ENCODE measurements at regions not wholly inside any gene's neighbourhood (a gene's known extent, or its start where the extent isn't known, plus 50 kb on each side); places are given as distances from the start of the nearest gene placed in this dataset.
"Not testable (repeated sequence)": the region's sequence is repeated elsewhere in the genome, so short reads cannot be mapped to it uniquely, and the experiment has no call there.

- no peak for DNase-seq
- ATAC-seq, result no peak
- intact Hi-C loops (cut with DNase I), result no loop called here
Measured at GRCh38 chr13:52932649-52933048, 84.2 kb upstream of the PCDH8 start.

GRCh38 chr13:52931539-52932431 is 83.3 kb upstream of the PCDH8 start:
- DNase-seq (no peak), ATAC-seq (no peak)
- intact Hi-C loops (cut with DNase I), result no loop called here

GRCh38 chr13:52931131-52931530 is 82.7 kb upstream of the PCDH8 start:
- intact Hi-C loops (cut with DNase I), result no loop called here
- DNase-seq, result no peak
- ATAC-seq, result no peak

DNA sequence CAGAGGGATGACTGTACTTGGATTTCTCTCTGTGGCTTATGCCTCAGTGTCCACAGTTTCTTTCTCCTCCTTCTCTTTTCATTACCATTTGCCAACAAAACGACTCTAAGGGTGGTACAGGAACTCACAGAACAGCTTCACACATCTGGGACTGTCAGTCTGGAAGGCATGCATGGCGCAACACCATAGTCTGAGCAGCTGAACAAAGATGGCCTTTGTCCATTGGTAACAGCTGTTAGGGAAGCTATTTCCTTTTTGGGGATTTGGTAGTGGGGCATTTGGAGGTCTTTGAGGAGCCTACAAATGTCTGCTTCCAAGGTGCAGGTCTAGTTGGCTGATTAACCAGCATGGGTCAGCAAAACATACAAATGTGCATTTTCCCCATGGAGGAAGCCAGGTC is 81.4 kb upstream of the PCDH8 start:
- DNase-seq (no peak), ATAC-seq (no peak)
- intact Hi-C loops (cut with DNase I), result no loop called here

- DNase-seq (no peak), ATAC-seq (no peak)
- intact Hi-C loops (cut with DNase I), result no loop called here
Measured at GRCh38 chr13:52926971-52927370, 78.5 kb upstream of the PCDH8 start.

DNA sequence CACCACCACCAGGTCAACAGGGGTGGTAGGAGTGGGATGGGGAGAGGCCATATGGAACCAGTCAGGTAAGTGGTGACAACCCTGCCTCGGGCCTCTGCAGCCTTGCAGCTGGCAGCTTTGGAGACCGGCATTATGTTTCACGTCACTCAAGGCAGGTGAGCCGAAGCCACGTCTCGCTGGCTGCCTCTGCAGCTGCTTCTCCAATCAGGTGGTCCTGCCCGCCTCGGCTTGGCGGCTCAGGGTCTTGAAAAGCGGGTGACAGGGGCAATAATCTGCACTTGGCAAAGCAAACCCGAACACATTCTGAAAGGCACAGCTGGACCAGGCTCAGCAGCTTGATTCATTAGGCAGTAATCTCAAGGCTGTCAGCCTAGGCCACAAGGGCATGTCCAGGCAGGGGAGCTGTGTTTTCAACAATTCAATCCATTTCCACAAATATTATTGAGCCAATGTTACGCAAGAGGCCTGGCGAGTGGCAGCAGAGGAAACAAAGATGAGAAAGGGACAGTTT is 77.4 kb upstream of the PCDH8 start:
- DNase-seq, result peak; percentile 43
- intact Hi-C loops (cut with DNase I), result no loop called here
- ATAC-seq, result peak; percentile 57 to 66

DNA sequence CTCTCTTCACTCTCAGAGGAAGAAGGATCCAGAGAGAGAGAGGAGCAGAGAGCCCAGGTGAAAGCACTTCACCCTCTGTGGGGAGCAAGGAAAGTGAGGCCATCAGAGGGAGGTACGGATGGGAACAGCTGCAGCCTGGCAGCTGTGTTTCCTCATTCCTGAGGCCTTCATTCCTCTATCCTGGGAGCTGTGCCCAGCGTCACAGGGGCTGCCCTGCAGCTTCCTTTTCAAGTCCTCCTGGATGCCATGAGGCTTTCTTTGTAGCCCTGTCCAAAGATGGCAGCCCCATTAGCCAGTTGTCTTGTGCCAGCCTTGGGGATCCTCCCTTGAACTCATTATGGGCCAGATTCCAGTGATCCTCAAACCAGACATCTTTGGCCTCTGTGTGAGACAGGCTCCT is 76.8 kb upstream of the PCDH8 start:
- ATAC-seq, result peak in 1 of 2 donors; percentile 67
- intact Hi-C loops (cut with DNase I), result no loop called here
- peak; percentile 23 for DNase-seq

DNA sequence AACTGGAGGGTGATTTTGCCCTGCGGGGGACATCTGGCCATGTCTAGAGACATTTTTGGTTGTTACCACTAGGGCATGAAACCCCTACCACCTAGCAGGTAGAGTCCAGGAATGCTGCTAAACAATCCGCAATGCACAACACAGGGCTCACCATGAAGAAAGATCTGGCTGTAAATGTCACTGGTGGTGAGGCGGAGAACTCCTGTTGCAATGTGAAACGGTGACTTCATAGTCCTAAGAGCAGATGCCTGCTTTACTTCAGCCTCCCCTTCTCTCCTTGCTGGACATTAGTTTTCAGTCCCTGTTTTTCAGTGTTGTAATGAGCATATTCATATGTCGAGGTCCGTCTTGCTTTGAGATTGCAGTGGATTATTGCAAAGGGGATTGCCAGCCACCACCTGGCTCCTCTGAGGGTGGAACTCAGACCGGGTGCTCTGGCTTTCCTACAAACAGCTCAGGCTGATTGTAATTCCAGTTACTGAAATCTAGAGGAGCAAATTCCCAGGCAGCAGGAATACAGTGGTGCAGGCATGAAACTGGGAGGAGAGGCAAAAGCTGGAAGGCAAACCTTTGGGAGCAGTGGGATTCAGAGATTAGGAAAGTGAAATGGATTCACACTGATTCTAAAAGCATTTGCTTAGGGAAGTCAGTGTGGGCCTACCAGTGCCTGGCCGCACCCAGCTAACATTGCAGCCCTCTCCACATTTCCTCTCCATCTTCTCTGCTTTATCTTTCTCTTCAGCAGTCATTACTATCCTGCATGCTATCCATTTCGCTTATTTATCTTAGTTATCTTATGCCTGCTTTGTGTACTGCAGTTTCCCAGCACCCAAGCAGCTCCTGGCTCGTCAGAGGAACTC is 76.1 kb upstream of the PCDH8 start:
- DNase-seq, result no peak

GRCh38 chr13:52922961-52923360 is 74.5 kb upstream of the PCDH8 start:
- intact Hi-C loops (cut with DNase I), result no loop called here

More for the DNA sequence above, 76.1 kb upstream of the PCDH8 start:
- intact Hi-C loops (cut with DNase I), result no loop called here
- peak in 1 of 2 donors; percentile 21 for ATAC-seq

DNA sequence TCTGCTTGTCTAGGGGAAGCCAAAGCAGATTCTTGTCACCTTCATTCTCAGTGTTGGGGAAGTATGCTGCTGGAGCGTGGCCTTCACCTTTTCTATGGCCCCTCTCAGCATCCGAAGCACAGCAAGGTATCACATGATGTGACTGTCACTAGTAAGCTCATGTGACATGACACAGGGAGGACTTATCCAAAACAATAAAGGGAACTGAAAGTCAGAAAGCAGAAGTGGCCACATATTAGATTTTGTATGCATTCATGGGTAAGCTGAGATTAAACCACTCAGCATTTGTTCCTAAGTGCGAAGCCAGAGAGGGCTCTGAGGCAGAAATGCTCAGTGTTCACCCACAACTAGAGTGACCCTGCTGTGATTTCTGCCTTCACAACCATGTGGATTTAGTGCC is 72.8 kb upstream of the PCDH8 start:
- no peak for DNase-seq
- ATAC-seq, result peak; percentile 52 to 53
- intact Hi-C loops (cut with DNase I), result no loop called here

More at GRCh38 chr13:52922961-52923360, 74.5 kb upstream of the PCDH8 start:
- DNase-seq (no peak), ATAC-seq (no peak)

DNA sequence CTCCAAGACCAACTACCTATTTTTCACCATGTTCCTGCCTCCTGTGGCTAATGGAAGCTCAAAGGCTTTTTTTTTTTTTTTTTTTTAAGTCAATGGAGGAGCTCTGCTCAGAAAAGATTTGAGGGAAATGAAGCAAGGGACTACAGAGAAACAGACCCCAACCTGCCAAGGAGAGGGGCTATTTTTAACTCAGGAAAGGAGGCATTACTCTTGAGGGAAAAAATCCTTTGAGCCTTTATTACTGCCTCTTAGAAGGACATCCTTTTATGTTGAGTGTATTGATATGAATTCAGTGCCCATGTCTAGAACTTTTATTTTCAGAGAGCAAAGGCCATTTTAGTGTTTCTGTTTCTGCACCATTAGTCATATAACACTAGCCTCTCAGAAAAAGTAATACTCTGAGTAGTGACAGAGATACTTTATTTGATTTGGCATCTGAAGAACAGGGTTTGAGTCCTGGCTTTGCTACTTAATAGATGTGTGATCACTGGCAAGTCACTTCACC is 68.1 kb upstream of the PCDH8 start:
- intact Hi-C loops (cut with DNase I), result no loop called here
- no peak for ATAC-seq

GRCh38 chr13:52911340-52911739 is 62.9 kb upstream of the PCDH8 start:
- intact Hi-C loops (cut with DNase I), result no loop called here
- DNase-seq, result no peak

More for the DNA sequence above, 68.1 kb upstream of the PCDH8 start:
- DNase-seq, result no peak

GRCh38 chr13:52910318-52910717 is 61.9 kb upstream of the PCDH8 start:
- intact Hi-C loops (cut with DNase I); DNase-seq: not testable (repeated sequence)
- peak in 1 of 2 donors; percentile 35 for ATAC-seq

More at GRCh38 chr13:52911340-52911739, 62.9 kb upstream of the PCDH8 start:
- ATAC-seq, result no peak

DNA sequence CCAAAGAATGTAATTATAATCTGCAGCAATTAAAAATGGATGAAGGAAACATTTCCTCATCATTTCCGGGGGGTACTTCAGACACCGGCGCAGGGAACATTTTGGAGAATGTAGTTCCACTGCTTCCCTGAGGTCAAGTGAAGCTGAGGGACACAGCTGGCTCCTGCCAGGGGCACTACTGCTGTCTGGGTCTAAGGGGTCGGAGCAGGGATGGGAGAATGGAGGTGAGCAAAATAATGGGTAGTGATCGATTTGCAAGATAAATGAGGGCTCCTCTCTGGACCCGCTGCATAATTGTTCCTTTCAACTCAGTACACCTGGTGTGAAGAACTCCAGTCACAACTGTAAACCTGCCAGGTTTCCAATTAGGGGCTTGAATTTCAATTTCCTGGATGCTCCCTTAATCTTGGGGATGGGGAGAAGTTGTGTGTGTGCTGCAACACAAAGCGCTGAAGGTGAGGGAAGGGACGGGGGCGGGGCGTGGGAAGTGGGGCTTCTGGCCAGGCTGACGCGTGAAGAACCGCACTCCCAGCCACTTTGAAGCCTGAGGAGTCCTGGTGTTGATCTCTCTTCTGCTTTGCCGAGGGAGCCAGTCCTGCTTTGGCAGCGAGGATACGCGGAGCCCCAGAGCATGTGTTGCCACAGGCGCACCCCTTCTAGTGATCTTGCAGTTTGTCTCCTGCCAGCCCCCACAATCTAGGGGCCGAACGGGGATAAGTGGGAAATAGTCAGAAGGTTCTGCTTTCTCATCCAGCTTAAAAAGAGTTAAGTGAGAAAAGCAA is 57.9 kb upstream of the PCDH8 start:
- ATAC-seq, result no peak

GRCh38 chr13:52905701-52906100 is 57.3 kb upstream of the PCDH8 start:
- no peak for ATAC-seq
- intact Hi-C loops (cut with DNase I), result no loop called here
- no peak for DNase-seq

More for the DNA sequence above, 57.9 kb upstream of the PCDH8 start:
- intact Hi-C loops (cut with DNase I), result no loop called here
- DNase-seq, result no peak

- DNase-seq (no peak), ATAC-seq (no peak)
- intact Hi-C loops (cut with DNase I), result no loop called here
Measured at GRCh38 chr13:52903320-52903719, 54.9 kb upstream of the PCDH8 start.

DNA sequence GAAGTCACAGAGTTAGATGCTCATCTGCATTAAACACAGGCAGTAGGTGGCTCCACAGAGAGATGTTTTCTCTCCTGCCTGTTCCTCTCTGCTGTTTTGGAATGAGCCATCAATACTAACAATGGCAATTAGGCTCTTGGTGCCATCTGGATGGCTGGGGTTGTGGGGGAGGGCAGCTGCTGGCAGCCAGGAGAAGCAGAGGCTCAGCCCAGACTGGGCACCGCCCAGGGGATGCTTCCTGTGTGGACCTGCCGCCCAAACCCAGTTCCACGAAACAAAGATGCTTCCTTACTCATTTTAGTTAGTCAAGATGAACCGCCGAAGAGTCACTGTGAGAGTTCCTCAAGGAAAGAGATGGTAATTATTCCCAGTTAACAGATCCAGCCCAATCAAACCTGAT is 50.8 kb upstream of the PCDH8 start:
- intact Hi-C loops (cut with DNase I), result no loop called here
- ATAC-seq, result no peak
- DNase-seq, result no peak
